ENCODE measurements at regions not wholly inside any gene's neighbourhood (a gene's known extent, or its start where the extent isn't known, plus 50 kb on each side); places are given as distances from the start of the nearest gene placed in this dataset.
"Not testable (repeated sequence)": the region's sequence is repeated elsewhere in the genome, so short reads cannot be mapped to it uniquely, and the experiment has no call there.

DNA sequence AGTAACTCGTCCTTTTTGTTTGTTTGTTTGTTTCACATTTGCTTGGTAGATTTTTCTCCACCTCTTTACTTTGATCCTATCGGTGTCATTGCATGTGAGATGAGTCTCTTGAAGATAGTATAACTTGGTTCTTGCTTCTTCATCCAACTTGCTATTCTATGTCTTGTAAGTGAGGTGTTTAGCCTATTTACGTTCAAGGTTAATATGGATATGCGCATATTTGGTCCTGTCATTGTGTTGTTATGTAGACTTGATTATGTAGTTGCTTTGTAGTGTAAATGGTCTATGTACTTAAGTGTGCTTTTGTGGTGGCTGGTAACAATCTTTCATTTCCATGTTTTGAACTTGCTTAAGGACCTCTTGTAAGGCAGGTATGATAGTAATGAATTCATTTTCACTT, 192.8 kb upstream of the MAGI2 start:
- H3F3A ChIP-seq (ENCODE audit: low read depth): no peaks in the 10 kb centered on the region
- H3K79me2 ChIP-seq (ENCODE audit: insufficient read depth, low read length): no peaks in the 10 kb centered on the region
- no peaks in the 10 kb centered on the region for H4K20me1 ChIP-seq (ENCODE audit: insufficient read depth, low read length, poor library complexity, severe bottlenecking)
- no peaks in the 10 kb centered on the region for H3K4me1 ChIP-seq (ENCODE audit: insufficient read depth, low read length, poor library complexity, severe bottlenecking)
- no peaks in the 10 kb centered on the region for H3K27me3 ChIP-seq (ENCODE audit: insufficient read depth, low read length, poor library complexity, severe bottlenecking)
- no peaks in the 10 kb centered on the region for H3K9me3 ChIP-seq (ENCODE audit: insufficient read depth, low read depth, low read length)
- TF ChIP-seq EZH2phosphoT487 (IDR thresholded peaks at IDR 0.05; ENCODE audit: borderline replicate concordance) (no peak), CTCF (conservative IDR thresholded peaks at IDR 0.05; ENCODE audit: low read length) (no peak)
- H3K9me2 ChIP-seq (replicated peaks; ENCODE audit: low read depth, low read length): no peaks in the 10 kb centered on the region
- no peak overlapping the region for H3K4me3 ChIP-seq (ENCODE audit: low read length, poor library complexity, severe bottlenecking)
- H2AFZ ChIP-seq (ENCODE audit: low read length): no peak overlapping the region
- no peaks in the 10 kb centered on the region for H3K36me3 ChIP-seq (ENCODE audit: insufficient read depth, low read length)
- no peak overlapping the region for H3K9ac ChIP-seq (ENCODE audit: low read depth, low read length, poor library complexity, severe bottlenecking)
- H3K4me2 ChIP-seq (ENCODE audit: low read depth, low read length, poor library complexity, severe bottlenecking): no peak overlapping the region

- Histone ChIP-seq H3K9me3 (ENCODE audit: insufficient read depth, low read depth, low read length) (no peaks in the 10 kb centered on the region), H3K9me2 (replicated peaks; ENCODE audit: low read depth, low read length) (no peaks in the 10 kb centered on the region), H3K4me3 (ENCODE audit: low read length, poor library complexity, severe bottlenecking) (no peak overlapping the region), H3K9ac (ENCODE audit: low read depth, low read length, poor library complexity, severe bottlenecking) (no peak overlapping the region), H3K4me2 (ENCODE audit: low read depth, low read length, poor library complexity, severe bottlenecking) (no peak overlapping the region), H2AFZ (ENCODE audit: low read length) (no peak overlapping the region), H3K4me1 (ENCODE audit: insufficient read depth, low read length, poor library complexity, severe bottlenecking) (no peaks in the 10 kb centered on the region), H3F3A (ENCODE audit: low read depth) (no peaks in the 10 kb centered on the region), H3K27me3 (ENCODE audit: insufficient read depth, low read length, poor library complexity, severe bottlenecking) (no peaks in the 10 kb centered on the region), H3K36me3 (ENCODE audit: insufficient read depth, low read length) (no peaks in the 10 kb centered on the region), H4K20me1 (ENCODE audit: insufficient read depth, low read length, poor library complexity, severe bottlenecking) (no peaks in the 10 kb centered on the region), H3K79me2 (ENCODE audit: insufficient read depth, low read length) (no peaks in the 10 kb centered on the region)
- no peak for TF ChIP-seq EZH2phosphoT487 (IDR thresholded peaks at IDR 0.05; ENCODE audit: borderline replicate concordance)
Measured at GRCh38 chr7:79636849-79637248, 183.4 kb upstream of the MAGI2 start.

- not testable (repeated sequence) for H3K9ac ChIP-seq (ENCODE audit: low read depth, low read length, poor library complexity, severe bottlenecking); H3K79me2 ChIP-seq (ENCODE audit: insufficient read depth, low read length); H3K9me3 ChIP-seq (ENCODE audit: insufficient read depth, low read depth, low read length); H3K4me3 ChIP-seq (ENCODE audit: low read length, poor library complexity, severe bottlenecking); H4K20me1 ChIP-seq (ENCODE audit: insufficient read depth, low read length, poor library complexity, severe bottlenecking); H3K9me2 ChIP-seq (replicated peaks; ENCODE audit: low read depth, low read length); H2AFZ ChIP-seq (ENCODE audit: low read length); H3K36me3 ChIP-seq (ENCODE audit: insufficient read depth, low read length); H3K4me2 ChIP-seq (ENCODE audit: low read depth, low read length, poor library complexity, severe bottlenecking); H3F3A ChIP-seq (ENCODE audit: low read depth); H3K4me1 ChIP-seq (ENCODE audit: insufficient read depth, low read length, poor library complexity, severe bottlenecking); H3K27me3 ChIP-seq (ENCODE audit: insufficient read depth, low read length, poor library complexity, severe bottlenecking)
Measured at GRCh38 chr7:79625921-79626320, 172.5 kb upstream of the MAGI2 start.

DNA sequence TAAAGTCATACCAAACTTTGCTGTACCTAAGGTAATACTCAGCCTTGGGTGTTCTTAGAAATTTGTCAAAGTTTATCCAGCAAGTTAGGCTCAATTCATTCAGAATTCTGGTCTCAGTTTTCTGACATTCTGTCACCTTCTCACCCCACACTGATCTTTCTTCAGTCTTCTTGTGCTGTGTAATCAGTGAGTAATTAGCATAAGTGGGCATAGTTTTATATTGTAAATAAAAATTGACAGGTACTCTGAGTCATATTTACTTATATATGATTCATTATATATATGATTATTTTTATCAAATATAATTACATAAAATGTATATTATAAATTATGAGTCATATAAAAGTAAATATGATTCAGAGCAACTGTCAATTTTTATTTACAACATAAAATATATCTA, 170.9 kb upstream of the MAGI2 start:
- H3K9ac ChIP-seq (ENCODE audit: low read depth, low read length, poor library complexity, severe bottlenecking): no peak overlapping the region

More for the DNA sequence above, 170.9 kb upstream of the MAGI2 start:
- Histone ChIP-seq H4K20me1 (ENCODE audit: insufficient read depth, low read length, poor library complexity, severe bottlenecking) (no peaks in the 10 kb centered on the region), H3K4me1 (ENCODE audit: insufficient read depth, low read length, poor library complexity, severe bottlenecking) (no peaks in the 10 kb centered on the region), H3K4me3 (ENCODE audit: low read length, poor library complexity, severe bottlenecking) (no peak overlapping the region), H2AFZ (ENCODE audit: low read length) (no peak overlapping the region), H3K27me3 (ENCODE audit: insufficient read depth, low read length, poor library complexity, severe bottlenecking) (no peaks in the 10 kb centered on the region), H3K9me2 (replicated peaks; ENCODE audit: low read depth, low read length) (no peaks in the 10 kb centered on the region), H3K36me3 (ENCODE audit: insufficient read depth, low read length) (no peaks in the 10 kb centered on the region), H3K79me2 (ENCODE audit: insufficient read depth, low read length) (no peaks in the 10 kb centered on the region), H3K9me3 (ENCODE audit: insufficient read depth, low read depth, low read length) (no peaks in the 10 kb centered on the region), H3K4me2 (ENCODE audit: low read depth, low read length, poor library complexity, severe bottlenecking) (no peak overlapping the region), H3F3A (ENCODE audit: low read depth) (no peaks in the 10 kb centered on the region)
- TF ChIP-seq EZH2phosphoT487 (IDR thresholded peaks at IDR 0.05; ENCODE audit: borderline replicate concordance) (no peak), CTCF (conservative IDR thresholded peaks at IDR 0.05; ENCODE audit: low read length) (no peak)
